ENCODE measurements at regions not wholly inside any gene's neighbourhood (a gene's known extent, or its start where the extent isn't known, plus 50 kb on each side); places are given as distances from the start of the nearest gene placed in this dataset.

GRCh38 chr16:6023449-6023848, 925.9 kb upstream of the EEF2KMT start:
- H4K20me1 ChIP-seq (ENCODE audit: insufficient read depth): no peaks in the 10 kb centered on the region
- ChIA-PET RAD21 (ENCODE audit: low non-redundant PET in 1 of 2, low total read pairs in 2 of 2, uncharacterized antibody in 2 of 2, unreplicated experiment in 2 of 2) (no interaction called here), CTCF (no interaction called here), POLR2A (no interaction called here)
- intact Hi-C loops (cut with micrococcal nuclease): no loop called here
- ATAC-seq: no peak
- H3K9me3 ChIP-seq (ENCODE audit: control insufficient read depth in 1 of 2, insufficient read depth in 1 of 2, low read depth in 1 of 2, low read length in 2 of 2): peaks cover 0 to 6% of the 10 kb centered on the region in 2 experiments; a peak in 2 of 4 replicates
- no peaks in the 10 kb centered on the region for H3K27me3 ChIP-seq (ENCODE audit: insufficient read depth, low read length)
- H3K4me3 ChIP-seq (replicated peaks in 1 of 2; ENCODE audit: low read depth in 1 of 2, low read length in 2 of 2): no peak overlapping the region
- no peaks in the 10 kb centered on the region for H3K4me1 ChIP-seq (ENCODE audit: control insufficient read depth in 1 of 2, insufficient read depth in 2 of 2, low read length in 2 of 2)
- H3K9ac ChIP-seq (ENCODE audit: low read length): no peak overlapping the region
- BruUV-seq (replicated peaks): no TSS peak
- no peak overlapping the region for H3K27ac ChIP-seq (ENCODE audit: low read depth, low read length)
- H3K36me3 ChIP-seq (ENCODE audit: control insufficient read depth in 1 of 2, insufficient read depth in 2 of 2, low read length in 2 of 2): no peaks in the 10 kb centered on the region
- no peak for DNase-seq (ENCODE audit: low read depth, low spot score)
- H2AFZ ChIP-seq (ENCODE audit: low read depth, low read length, poor library complexity, severe bottlenecking): no peak overlapping the region
- H3K9me2 ChIP-seq (ENCODE audit: insufficient read depth): no peaks in the 10 kb centered on the region
- no peak overlapping the region for H3K4me2 ChIP-seq (ENCODE audit: low read length)
- no peaks in the 10 kb centered on the region for H3K79me2 ChIP-seq (ENCODE audit: insufficient read depth, low read length)
- no peak for TF ChIP-seq CTCF (IDR thresholded peaks at IDR 0.05 in 2 of 3, conservative IDR thresholded peaks at IDR 0.05 in 1 of 3; ENCODE audit: borderline replicate concordance in 1 of 3, insufficient read depth in 1 of 3, low read depth in 2 of 3, low read length in 2 of 3)
- TF ChIP-seq RAD21 (IDR thresholded peaks at IDR 0.05; ENCODE audit: low read depth): no peak
- no peak for TF ChIP-seq POLR2AphosphoS5 (IDR thresholded peaks at IDR 0.05; ENCODE audit: low read depth, low read length)
- no peak for TF ChIP-seq EGR1 (IDR thresholded peaks at IDR 0.05; ENCODE audit: low read depth)

GRCh38 chr16:6021276-6021943, 923.8 kb upstream of the EEF2KMT start:
- Histone ChIP-seq H2AFZ (ENCODE audit: low read depth, low read length, poor library complexity, severe bottlenecking) (no peak overlapping the region), H3K36me3 (ENCODE audit: control insufficient read depth in 1 of 2, insufficient read depth in 2 of 2, low read length in 2 of 2) (no peaks in the 10 kb centered on the region), H4K20me1 (ENCODE audit: insufficient read depth) (no peaks in the 10 kb centered on the region), H3K4me2 (ENCODE audit: low read length) (no peak overlapping the region), H3K9ac (ENCODE audit: low read length) (no peak overlapping the region), H3K4me1 (ENCODE audit: control insufficient read depth in 1 of 2, insufficient read depth in 2 of 2, low read length in 2 of 2) (no peaks in the 10 kb centered on the region), H3K9me3 (ENCODE audit: control insufficient read depth in 1 of 2, insufficient read depth in 1 of 2, low read depth in 1 of 2, low read length in 2 of 2) (no peaks in the 10 kb centered on the region; a peak in 2 of 4 replicates), H3K27me3 (ENCODE audit: insufficient read depth, low read length) (no peaks in the 10 kb centered on the region), H3K79me2 (ENCODE audit: insufficient read depth, low read length) (no peaks in the 10 kb centered on the region), H3K9me2 (ENCODE audit: insufficient read depth) (no peaks in the 10 kb centered on the region), H3K4me3 (replicated peaks in 1 of 2; ENCODE audit: low read depth in 1 of 2, low read length in 2 of 2) (no peak overlapping the region), H3K27ac (ENCODE audit: low read depth, low read length) (no peak overlapping the region)
- TF ChIP-seq YY1 (IDR thresholded peaks at IDR 0.05; ENCODE audit: extremely low read depth, insufficient replicate concordance, low read depth, low read length) (no peak), ELF1 (IDR thresholded peaks at IDR 0.05; ENCODE audit: borderline replicate concordance, low read depth) (no peak), SRF (IDR thresholded peaks at IDR 0.05; ENCODE audit: low read depth) (no peak), POLR2A (IDR thresholded peaks at IDR 0.05; ENCODE audit: borderline replicate concordance, extremely low read depth, insufficient read depth, insufficient read length) (no peak), SIN3A (IDR thresholded peaks at IDR 0.05; ENCODE audit: low read depth) (no peak), ATF3 (IDR thresholded peaks at IDR 0.05) (no peak), CEBPB (IDR thresholded peaks at IDR 0.05; ENCODE audit: low read depth) (no peak), TCF7L2 (IDR thresholded peaks at IDR 0.05; ENCODE audit: borderline replicate concordance, extremely low read depth, insufficient read depth, insufficient read length) (no peak)
- POLR2A ChIA-PET: no interaction called here
- ATAC-seq (no peak), DNase-seq (ENCODE audit: low read depth, low spot score) (no peak)
- BruUV-seq (replicated peaks): no TSS peak
- intact Hi-C loops (cut with micrococcal nuclease): no loop called here
- CTCF ChIA-PET: no interaction called here
- RAD21 ChIA-PET (ENCODE audit: low non-redundant PET in 1 of 2, low total read pairs in 2 of 2, uncharacterized antibody in 2 of 2, unreplicated experiment in 2 of 2): no interaction called here
